Mesendoderm (in vitro differentiated cells): ENCODE measurements at regions not wholly inside any gene's neighbourhood (a gene's known extent, or its start where the extent isn't known, plus 50 kb on each side); places are given as distances from the start of the nearest gene placed in this dataset.
A peak's percentile ranks its signal among the peaks of the same experiment; 100 is the strongest.

ENCODE experiments used
- DNase-seq: peaks from one replicate; pipeline ENCODE4 v3.0.0; 2013
- H2AK5ac ChIP-seq: 2 replicates; pipeline ENCODE4 v1.6.1; 2013; ENCODE audit warnings: low read length, inconsistent platforms
- H2BK120ac ChIP-seq: 2 replicates; pipeline ENCODE4 v1.6.1; 2013; ENCODE audit warnings: low read depth, mild to moderate bottlenecking, low read length, moderate library complexity, mixed read lengths
- H2BK15ac ChIP-seq: replicated peaks from 2 replicates; pipeline ENCODE4 v1.6.1; 2013; ENCODE audit warnings: low read depth, mild to moderate bottlenecking, moderate library complexity
- H2BK5ac ChIP-seq: 2 replicates; pipeline ENCODE4 v1.6.1; 2013; ENCODE audit warnings: low read length, inconsistent platforms
- H3K18ac ChIP-seq: 2 replicates; pipeline ENCODE4 v1.6.1; 2013; ENCODE audit warnings: mild to moderate bottlenecking, low read length, mixed read lengths
- H3K23ac ChIP-seq: one replicate; pipeline ENCODE4 v1.6.1; 2013; ENCODE audit warnings: low read length
- H3K27ac ChIP-seq: 2 replicates; pipeline ENCODE4 v1.5.1; 2013; ENCODE audit warnings: low read depth, mild to moderate bottlenecking, inconsistent platforms, low read length, moderate library complexity
- H3K27me3 ChIP-seq: 2 replicates; pipeline ENCODE4 v1.6.1; 2013; ENCODE audit warnings: low read length, control low read depth, mild to moderate bottlenecking, inconsistent platforms; ENCODE audit not compliant: insufficient read depth, poor library complexity
- H3K36me3 ChIP-seq: 2 replicates; pipeline ENCODE4 v1.6.1; 2013; ENCODE audit warnings: low read length, inconsistent platforms; ENCODE audit not compliant: control insufficient read depth, insufficient read depth
- H3K4ac ChIP-seq: one replicate; pipeline ENCODE4 v1.6.1; 2013; ENCODE audit warnings: low read depth, mild to moderate bottlenecking, low read length, moderate library complexity
- H3K4me1 ChIP-seq: 2 replicates; pipeline ENCODE4 v1.6.1; 2013; ENCODE audit warnings: low read depth, low read length, inconsistent platforms; ENCODE audit not compliant: control insufficient read depth
- H3K4me2 ChIP-seq: 2 replicates; pipeline ENCODE4 v1.6.1; 2013; ENCODE audit warnings: low read length
- H3K4me3 ChIP-seq: 2 replicates; pipeline ENCODE4 v1.5.1; 2013; ENCODE audit warnings: mild to moderate bottlenecking, low read length
- H3K56ac ChIP-seq: one replicate; pipeline ENCODE4 v1.6.1; 2013; ENCODE audit warnings: low read length
- H3K79me1 ChIP-seq: 2 replicates; pipeline ENCODE4 v1.6.1; 2013; ENCODE audit warnings: low read length, inconsistent platforms
- H3K79me2 ChIP-seq: 2 replicates; pipeline ENCODE4 v1.6.1; 2013; ENCODE audit warnings: mild to moderate bottlenecking, low read length; ENCODE audit not compliant: control insufficient read depth, insufficient read depth
- H3K9ac ChIP-seq: 2 replicates; pipeline ENCODE4 v1.6.1; 2013; ENCODE audit warnings: low read length, inconsistent platforms
- H4K5ac ChIP-seq: one replicate; pipeline ENCODE4 v1.6.1; 2013; ENCODE audit warnings: low read length
- H4K8ac ChIP-seq: one replicate; pipeline ENCODE4 v1.6.1; 2013; ENCODE audit warnings: low read depth, mild to moderate bottlenecking, control low read depth, low read length, moderate library complexity
- WGBS: extraction: QIAGEN DNeasy Blood & Tissue Kit; methylation state at CpG from one replicate; pipeline ENCODE4 v1.1.7; 2013; ENCODE audit warnings: low lambda C conversion rate, missing lambda C conversion rate; ENCODE audit not compliant: insufficient coverage; ENCODE audit errors: extremely low coverage; 5-methylcytosine and 5-hydroxymethylcytosine counted together

- Histone ChIP-seq H3K56ac (no peak overlapping the region), H3K27ac (no peak overlapping the region), H4K8ac (no peak overlapping the region), H3K36me3 (no peaks in the 10 kb centered on the region), H4K5ac (no peak overlapping the region), H3K4me2 (no peak overlapping the region), H3K4ac (no peak overlapping the region), H2BK120ac (no peak overlapping the region), H3K9ac (no peak overlapping the region), H3K4me3 (no peak overlapping the region), H3K27me3 (no peaks in the 10 kb centered on the region), H3K79me1 (no peaks in the 10 kb centered on the region), H2BK15ac (no peak overlapping the region), H3K18ac (no peak overlapping the region), H3K23ac (no peak overlapping the region), H2BK5ac (no peak overlapping the region), H3K79me2 (no peaks in the 10 kb centered on the region), H2AK5ac (no peak overlapping the region), H3K4me1 (peaks cover 7% of the 10 kb centered on the region)
- DNase-seq: no peak
- no CpG with 5 or more reads among the region's 2 CpGs for WGBS
Observed at GRCh38 chr3:106816838-106817237, 560.4 kb upstream of the CCDC54 start.

- H4K5ac ChIP-seq: no peak overlapping the region
- WGBS: no CpG with 5 or more reads among the region's 5 CpGs
- H3K18ac ChIP-seq: no peak overlapping the region
- H3K36me3 ChIP-seq: no peaks in the 10 kb centered on the region
- H3K79me1 ChIP-seq: no peaks in the 10 kb centered on the region
- no peak overlapping the region for H3K4me3 ChIP-seq
- peak overlapping the region; percentile 2 for H3K56ac ChIP-seq
- H2BK120ac ChIP-seq: no peak overlapping the region
- H3K23ac ChIP-seq: no peak overlapping the region
- H4K8ac ChIP-seq: no peak overlapping the region
- H3K9ac ChIP-seq: no peak overlapping the region
- no peak overlapping the region for H2AK5ac ChIP-seq
- H3K4ac ChIP-seq: no peak overlapping the region
- peaks cover 7% of the 10 kb centered on the region for H3K4me1 ChIP-seq
- H3K4me2 ChIP-seq: no peak overlapping the region
- no peaks in the 10 kb centered on the region for H3K27me3 ChIP-seq
- no peak overlapping the region for H2BK15ac ChIP-seq
- no peak for DNase-seq
- H2BK5ac ChIP-seq: no peak overlapping the region
- H3K79me2 ChIP-seq: no peaks in the 10 kb centered on the region
- H3K27ac ChIP-seq: no peak overlapping the region
Observed at GRCh38 chr3:106817706-106818105, 559.5 kb upstream of the CCDC54 start.

GRCh38 chr3:106819440-106819839 is 557.8 kb upstream of the CCDC54 start:
- Histone ChIP-seq H2BK15ac (no peak overlapping the region), H3K27ac (no peak overlapping the region), H3K4me3 (no peak overlapping the region), H4K8ac (no peak overlapping the region), H2BK120ac (no peak overlapping the region), H3K56ac (no peak overlapping the region), H2BK5ac (no peak overlapping the region), H3K23ac (no peak overlapping the region), H3K4me1 (peaks cover 7% of the 10 kb centered on the region), H3K18ac (no peak overlapping the region), H2AK5ac (no peak overlapping the region), H3K9ac (no peak overlapping the region), H3K27me3 (no peaks in the 10 kb centered on the region), H3K79me2 (no peaks in the 10 kb centered on the region), H4K5ac (no peak overlapping the region), H3K36me3 (no peaks in the 10 kb centered on the region), H3K4ac (no peak overlapping the region), H3K4me2 (no peak overlapping the region), H3K79me1 (no peaks in the 10 kb centered on the region)
- no peak for DNase-seq
- no CpG with 5 or more reads among the region's 1 CpG for WGBS

GRCh38 chr3:106820726-106821362 is 556.4 kb upstream of the CCDC54 start:
- H3K4me3 ChIP-seq: no peak overlapping the region
- H3K79me1 ChIP-seq: no peaks in the 10 kb centered on the region
- no peak overlapping the region for H2BK120ac ChIP-seq
- no peak overlapping the region for H2AK5ac ChIP-seq
- peaks cover 7% of the 10 kb centered on the region for H3K4me1 ChIP-seq
- H4K5ac ChIP-seq: no peak overlapping the region
- no peak for DNase-seq
- H3K18ac ChIP-seq: no peak overlapping the region
- no peak overlapping the region for H4K8ac ChIP-seq
- H3K4me2 ChIP-seq: no peak overlapping the region
- no peak overlapping the region for H3K27ac ChIP-seq
- no peak overlapping the region for H2BK5ac ChIP-seq
- no peaks in the 10 kb centered on the region for H3K27me3 ChIP-seq
- H3K23ac ChIP-seq: no peak overlapping the region
- H2BK15ac ChIP-seq: no peak overlapping the region
- H3K9ac ChIP-seq: no peak overlapping the region
- no peak overlapping the region for H3K4ac ChIP-seq
- no peaks in the 10 kb centered on the region for H3K79me2 ChIP-seq
- WGBS: no CpG with 5 or more reads among the region's 19 CpGs
- H3K36me3 ChIP-seq: no peaks in the 10 kb centered on the region
- no peak overlapping the region for H3K56ac ChIP-seq

- Histone ChIP-seq H3K4me3 (no peak overlapping the region), H2AK5ac (no peak overlapping the region), H3K9ac (no peak overlapping the region), H3K79me2 (no peaks in the 10 kb centered on the region), H3K23ac (no peak overlapping the region), H3K18ac (no peak overlapping the region), H3K36me3 (no peaks in the 10 kb centered on the region), H2BK120ac (no peak overlapping the region), H2BK15ac (no peak overlapping the region), H3K27me3 (no peaks in the 10 kb centered on the region), H4K5ac (no peak overlapping the region), H3K4me1 (peaks cover 10% of the 10 kb centered on the region), H3K56ac (no peak overlapping the region), H3K4ac (no peak overlapping the region), H2BK5ac (no peak overlapping the region), H4K8ac (no peak overlapping the region), H3K27ac (no peak overlapping the region), H3K79me1 (no peaks in the 10 kb centered on the region), H3K4me2 (no peak overlapping the region)
- DNase-seq: no peak
- WGBS: no CpG with 5 or more reads among the region's 7 CpGs
Observed at GRCh38 chr3:106821801-106822200, 555.4 kb upstream of the CCDC54 start.

GRCh38 chr3:106822204-106822603 is 555.0 kb upstream of the CCDC54 start:
- no peaks in the 10 kb centered on the region for H3K36me3 ChIP-seq
- no peaks in the 10 kb centered on the region for H3K79me2 ChIP-seq
- no peaks in the 10 kb centered on the region for H3K79me1 ChIP-seq
- no peak overlapping the region for H2BK15ac ChIP-seq
- H4K5ac ChIP-seq: no peak overlapping the region
- no peak for DNase-seq
- no peak overlapping the region for H3K4me2 ChIP-seq
- H3K9ac ChIP-seq: no peak overlapping the region
- H3K56ac ChIP-seq: no peak overlapping the region
- H3K4me1 ChIP-seq: peaks cover 10% of the 10 kb centered on the region
- no peak overlapping the region for H2BK5ac ChIP-seq
- H2BK120ac ChIP-seq: no peak overlapping the region
- WGBS: no CpG with 5 or more reads among the region's 11 CpGs
- no peak overlapping the region for H3K27ac ChIP-seq
- H2AK5ac ChIP-seq: no peak overlapping the region
- no peaks in the 10 kb centered on the region for H3K27me3 ChIP-seq
- no peak overlapping the region for H4K8ac ChIP-seq
- H3K18ac ChIP-seq: no peak overlapping the region
- H3K4ac ChIP-seq: no peak overlapping the region
- no peak overlapping the region for H3K23ac ChIP-seq
- H3K4me3 ChIP-seq: no peak overlapping the region
